CD4-positive, alpha-beta T cell (primary cell): ENCODE measurements at regions not wholly inside any gene's neighbourhood (a gene's known extent, or its start where the extent isn't known, plus 50 kb on each side); places are given as distances from the start of the nearest gene placed in this dataset.

Experiments
- ATAC-seq: fragments of 200-7000 bp; cut with Tn5 transposase; one replicate; pipeline ENCODE4 v1.10.0; 2022; ENCODE audit warnings: mild to moderate bottlenecking; ENCODE audit not compliant: poor library complexity
- CTCF ChIA-PET: fragments of 350-600 bp; sonication (Branson Sonifier 250); formaldehyde crosslinking; loops from one replicate; lab custom pipeline; 2021; ENCODE audit warnings: antibody characterized with exemption, inconsistent platforms; lab: Charles Lee
- POLR2A ChIA-PET: fragments of 350-600 bp; sonication (Branson Sonifier 250); formaldehyde crosslinking; loops from one replicate; lab custom pipeline; 2021; ENCODE audit warnings: antibody characterized with exemption, inconsistent platforms; lab: Charles Lee
- DNase-seq, 14 experiments: peaks; one replicate each; pipeline ENCODE4 v3.0.0-alpha.2; 2013 to 2020; ENCODE audit warnings: mixed read lengths in 2 of 14
- H3K27ac ChIP-seq, 2 donors: one replicate each; pipeline versions ENCODE4 v1.5.1 to v1.7.0; 2013; ENCODE audit warnings: low read length in 2 of 2, low read depth in 1 of 2, mild to moderate bottlenecking in 1 of 2
- H3K27me3 ChIP-seq, 2 experiments: 1 replicate in 1 of 2; 2 replicates in 1 of 2; pipeline versions ENCODE4 v1.6.1 to v1.7.0; 2013; ENCODE audit warnings: low read length in 2 of 2, control low read depth in 1 of 2, mild to moderate bottlenecking in 1 of 2, moderate library complexity in 1 of 2; ENCODE audit not compliant: insufficient read depth in 2 of 2, control insufficient read depth in 1 of 2
- H3K36me3 ChIP-seq: one replicate; pipeline ENCODE4 v1.6.1; 2013; ENCODE audit warnings: low read length, control low read depth; ENCODE audit not compliant: insufficient read depth
- H3K4me1 ChIP-seq: one replicate; pipeline ENCODE4 v1.6.1; 2013; ENCODE audit warnings: low read length, control low read depth; ENCODE audit not compliant: insufficient read depth
- H3K4me3 ChIP-seq: one replicate; pipeline ENCODE4 v1.5.1; 2013; ENCODE audit warnings: mild to moderate bottlenecking, low read length, moderate library complexity
- H3K9me3 ChIP-seq, 2 experiments: 1 replicate in 1 of 2; 2 replicates in 1 of 2; pipeline versions ENCODE4 v1.6.1 to v1.7.0; 2013; ENCODE audit warnings: low read length in 2 of 2, mild to moderate bottlenecking in 2 of 2, control low read depth in 1 of 2, moderate library complexity in 1 of 2; ENCODE audit not compliant: control insufficient read depth in 1 of 2, insufficient read depth in 1 of 2
- H3K27ac Mint-ChIP-seq: one replicate; pipeline ENCODE4 v1.8.0; 2020; ENCODE audit warnings: mixed read lengths
- H3K27me3 Mint-ChIP-seq: one replicate; pipeline ENCODE4 v1.8.0; 2021; ENCODE audit warnings: mixed read lengths
- H3K36me3 Mint-ChIP-seq: one replicate; pipeline ENCODE4 v1.8.0; 2021; ENCODE audit warnings: low read depth, mixed read lengths
- H3K4me1 Mint-ChIP-seq: one replicate; pipeline ENCODE4 v1.8.0; 2021; ENCODE audit warnings: low read depth, mixed read lengths
- H3K4me3 Mint-ChIP-seq: one replicate; pipeline ENCODE4 v1.8.0; 2020; ENCODE audit warnings: mild to moderate bottlenecking, mixed read lengths
- H3K9me3 Mint-ChIP-seq: one replicate; pipeline ENCODE4 v1.8.0; 2020; ENCODE audit warnings: mixed read lengths
- CTCF ChIP-seq: fragments of 200-600 bp; IDR thresholded peaks from one replicate; pipeline ENCODE4 v1.8.0; 2022; ENCODE audit warnings: antibody characterized with exemption, mild to moderate bottlenecking
- intact Hi-C, 2 experiments: fragments of 100-400 bp; cut with DNase I in 1 of 2; cut with micrococcal nuclease in 1 of 2; formaldehyde crosslinking; loops; one replicate each; pipeline versions ENCODE4 v1.15.1 to v1.9.0; 2023 to 2025; cut with DNase I, micrococcal nuclease

DNA sequence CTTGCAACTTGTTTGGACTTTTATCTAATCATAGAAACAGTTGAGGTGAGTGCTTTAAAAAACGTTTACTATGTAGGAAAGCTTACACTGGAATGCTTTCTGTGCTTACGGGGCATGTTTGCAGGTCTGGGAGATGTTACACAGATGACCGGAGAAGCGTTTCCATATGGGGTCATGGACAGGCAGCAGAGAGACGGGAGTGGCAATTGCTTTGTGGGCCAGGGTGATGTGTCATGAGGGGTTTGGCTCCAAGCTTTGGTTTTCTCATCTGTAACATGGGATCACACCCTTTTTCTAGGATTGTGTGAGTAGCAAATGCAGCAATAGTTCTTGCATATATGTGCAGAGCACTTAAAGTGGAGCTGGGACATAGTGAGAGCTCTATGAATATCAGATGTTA, 174.8 kb upstream of the MKI67 start:
- H3K27ac Mint-ChIP-seq: no peak overlapping the region
- no peaks in the 10 kb centered on the region for H3K27me3 Mint-ChIP-seq
- DNase-seq (no peak), ATAC-seq (no peak)
- peaks cover 0 to 14% of the 10 kb centered on the region in 2 experiments for H3K9me3 ChIP-seq
- no peak overlapping the region for H3K27ac ChIP-seq
- H3K4me3 Mint-ChIP-seq: no peak overlapping the region
- no peak for TF ChIP-seq CTCF
- no peak overlapping the region for H3K4me3 ChIP-seq
- H3K27me3 ChIP-seq: no peaks in the 10 kb centered on the region
- ChIA-PET POLR2A (no interaction called here), CTCF (no interaction called here)
- intact Hi-C loops: no loop called here
- H3K36me3 Mint-ChIP-seq: no peaks in the 10 kb centered on the region
- H3K4me1 ChIP-seq: no peaks in the 10 kb centered on the region
- peaks cover 7% of the 10 kb centered on the region for H3K9me3 Mint-ChIP-seq
- H3K4me1 Mint-ChIP-seq: no peaks in the 10 kb centered on the region
- H3K36me3 ChIP-seq: no peaks in the 10 kb centered on the region

DNA sequence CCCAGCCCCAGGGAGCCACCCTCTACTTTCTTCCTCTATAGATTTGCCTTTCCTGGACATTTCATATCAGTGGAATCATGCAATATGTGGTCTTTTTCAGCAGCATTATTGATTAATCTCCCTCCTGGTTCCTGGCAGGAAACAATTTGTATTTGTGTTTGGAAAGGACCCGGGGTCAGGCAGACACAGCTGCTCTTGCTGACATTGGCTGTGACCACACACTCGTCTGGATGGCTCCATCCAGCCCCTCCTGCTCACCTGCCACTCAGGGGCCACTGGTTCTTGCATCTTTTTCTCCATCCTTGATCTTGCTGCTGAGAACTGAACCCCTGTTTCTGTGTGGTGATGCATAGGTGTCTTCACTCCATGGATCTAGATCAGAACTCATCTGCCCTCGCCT, 176.6 kb upstream of the MKI67 start:
- H3K4me3 ChIP-seq: no peak overlapping the region
- POLR2A ChIA-PET: no interaction called here
- H3K9me3 ChIP-seq: peaks cover 0 to 10% of the 10 kb centered on the region in 2 experiments
- no peak for TF ChIP-seq CTCF
- Mint-ChIP-seq H3K27ac (no peak overlapping the region), H3K4me3 (no peak overlapping the region), H3K36me3 (no peaks in the 10 kb centered on the region), H3K27me3 (no peaks in the 10 kb centered on the region), H3K4me1 (no peaks in the 10 kb centered on the region), H3K9me3 (peaks cover 7% of the 10 kb centered on the region)
- DNase-seq (no peak), ATAC-seq (no peak)
- H3K36me3 ChIP-seq: no peaks in the 10 kb centered on the region
- CTCF ChIA-PET: no interaction called here
- intact Hi-C loops: no loop called here
- H3K27me3 ChIP-seq: no peaks in the 10 kb centered on the region
- no peaks in the 10 kb centered on the region for H3K4me1 ChIP-seq
- H3K27ac ChIP-seq: no peak overlapping the region

DNA sequence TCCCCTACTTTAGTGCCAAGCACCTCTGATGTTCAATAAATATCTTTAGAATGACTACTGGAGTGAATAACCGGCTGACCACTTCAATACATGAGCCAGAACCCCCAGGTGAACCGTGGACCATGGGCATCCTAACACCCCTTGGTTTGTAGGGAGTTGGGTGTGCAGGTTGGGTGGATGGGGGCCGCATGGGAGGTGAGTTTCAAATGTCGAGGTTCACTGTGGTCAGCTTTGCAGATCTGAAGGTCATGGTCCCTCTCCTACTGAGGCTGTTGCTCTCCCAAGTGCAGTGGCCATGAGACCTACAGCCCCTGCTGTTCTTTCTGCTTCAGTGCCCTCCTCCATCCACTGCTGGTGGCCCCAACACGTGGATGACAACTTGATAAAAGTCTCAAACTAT, 178.0 kb upstream of the MKI67 start:
- H3K36me3 ChIP-seq: no peaks in the 10 kb centered on the region
- Mint-ChIP-seq H3K27ac (no peak overlapping the region), H3K27me3 (no peaks in the 10 kb centered on the region), H3K4me1 (no peaks in the 10 kb centered on the region), H3K4me3 (no peak overlapping the region), H3K36me3 (no peaks in the 10 kb centered on the region), H3K9me3 (peaks cover 7% of the 10 kb centered on the region)
- ATAC-seq (no peak), DNase-seq (no peak)
- POLR2A ChIA-PET: no interaction called here
- H3K27me3 ChIP-seq: no peaks in the 10 kb centered on the region
- H3K9me3 ChIP-seq: peaks cover 0 to 10% of the 10 kb centered on the region in 2 experiments
- CTCF ChIA-PET: no interaction called here
- no peak overlapping the region for H3K4me3 ChIP-seq
- no peaks in the 10 kb centered on the region for H3K4me1 ChIP-seq
- intact Hi-C loops: no loop called here
- H3K27ac ChIP-seq: no peak overlapping the region
- TF ChIP-seq CTCF: no peak
